Testis (tissue), 2 donors: ENCODE measurements at regions not wholly inside any gene's neighbourhood (a gene's known extent, or its start where the extent isn't known, plus 50 kb on each side); places are given as distances from the start of the nearest gene placed in this dataset.

ENCODE experiments used
- DNase-seq: peaks from one replicate; pipeline ENCODE4 v3.0.0-alpha.2; 2019
- H3K27ac ChIP-seq, 2 donors: fragments of 200-600 bp; sonication (generic); one replicate each; pipeline ENCODE4 v1.5.1; 2019
- H3K27me3 ChIP-seq: fragments of 200-600 bp; sonication (generic); one replicate; pipeline ENCODE4 v1.5.1; 2019
- H3K36me3 ChIP-seq: fragments of 200-600 bp; sonication (generic); one replicate; pipeline ENCODE4 v1.5.1; 2017; ENCODE audit warnings: low read depth; ENCODE audit errors: missing control alignments
- H3K4me1 ChIP-seq: fragments of 200-600 bp; sonication (generic); one replicate; pipeline ENCODE4 v1.5.1; 2019
- H3K4me3 ChIP-seq, 2 donors: fragments of 200-600 bp; sonication (generic); one replicate each; pipeline ENCODE4 v1.5.1; 2017 to 2019
- H3K9me3 ChIP-seq: fragments of 200-600 bp; sonication (generic); one replicate; pipeline ENCODE4 v1.5.1; 2017
- CTCF ChIP-seq, 3 experiments: fragments of 450-650 bp in 2 of 3; fragments of 200-600 bp in 1 of 3; sonication (generic) in 1 of 3; IDR thresholded peaks; one replicate each; pipeline ENCODE4 v1.5.1; 2016 to 2019; ENCODE audit warnings: antibody characterized with exemption in 3 of 3, mild to moderate bottlenecking in 2 of 3, moderate library complexity in 1 of 3
- POLR2A ChIP-seq: fragments of 450-650 bp; IDR thresholded peaks from one replicate; pipeline ENCODE4 v1.6.1; 2017; ENCODE audit warnings: antibody characterized with exemption, mild to moderate bottlenecking, moderate library complexity
- WGBS, 2 donors: methylation state at CpG; one replicate each; pipeline ENCODE4 v1.1.5; 2018; 5-methylcytosine and 5-hydroxymethylcytosine counted together
- intact Hi-C: fragments of 100-400 bp; cut with DNase I; formaldehyde crosslinking; loops from one replicate; pipeline ENCODE4 v1.15.1; 2023; ENCODE audit warnings: low total_unique reads

DNA sequence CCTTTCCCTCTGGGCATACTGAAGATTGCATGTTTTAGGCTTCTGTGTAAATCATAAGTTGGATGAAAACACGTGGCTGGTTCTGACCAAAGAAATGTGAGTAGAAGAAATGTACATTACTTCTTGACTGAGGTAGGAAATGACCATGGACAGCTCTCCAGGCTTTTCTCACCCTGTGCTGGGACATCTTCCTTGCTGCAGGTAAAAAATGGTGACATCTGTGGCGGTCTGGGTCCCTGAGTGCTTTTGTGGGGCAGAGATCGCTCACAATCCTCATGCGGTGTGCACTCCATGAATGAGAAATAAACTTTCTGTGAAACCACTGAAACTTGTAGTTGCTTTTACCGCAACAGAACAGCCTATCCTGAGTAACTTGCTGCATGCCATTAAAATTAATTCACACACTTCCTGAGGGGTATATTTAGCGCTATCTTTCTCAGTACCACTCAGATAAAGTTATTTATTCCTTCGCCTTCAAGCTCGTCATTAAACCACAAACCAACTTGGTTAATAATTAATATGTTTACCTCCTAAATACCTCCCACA, 730.4 kb downstream of the EFNA5 start:
- Histone ChIP-seq H3K27ac (no peak overlapping the region), H3K27me3 (no peaks in the 10 kb centered on the region), H3K9me3 (no peaks in the 10 kb centered on the region), H3K36me3 (no peaks in the 10 kb centered on the region), H3K4me1 (no peaks in the 10 kb centered on the region), H3K4me3 (no peak overlapping the region)
- TF ChIP-seq CTCF (IDR thresholded peaks at IDR 0.05) (no peak), POLR2A (no peak)
- intact Hi-C loops = no loop called here
- WGBS, 2 donors = 92% methylated on average over 8 of the region's 8 CpGs
- no peak for DNase-seq

GRCh38 chr5:106923409-106923808, 747.3 kb downstream of the EFNA5 start:
- Histone ChIP-seq H3K36me3 (no peaks in the 10 kb centered on the region), H3K27me3 (no peaks in the 10 kb centered on the region), H3K27ac (no peak overlapping the region), H3K4me1 (no peaks in the 10 kb centered on the region), H3K4me3 (no peak overlapping the region), H3K9me3 (no peaks in the 10 kb centered on the region)
- TF ChIP-seq CTCF (IDR thresholded peaks at IDR 0.05) = no peak
- TF ChIP-seq POLR2A = no peak
- intact Hi-C loops = no loop called here
- no peak for DNase-seq
- WGBS, 2 donors = 97 to 100% methylated on average over 1 of the region's 1 CpG

DNA sequence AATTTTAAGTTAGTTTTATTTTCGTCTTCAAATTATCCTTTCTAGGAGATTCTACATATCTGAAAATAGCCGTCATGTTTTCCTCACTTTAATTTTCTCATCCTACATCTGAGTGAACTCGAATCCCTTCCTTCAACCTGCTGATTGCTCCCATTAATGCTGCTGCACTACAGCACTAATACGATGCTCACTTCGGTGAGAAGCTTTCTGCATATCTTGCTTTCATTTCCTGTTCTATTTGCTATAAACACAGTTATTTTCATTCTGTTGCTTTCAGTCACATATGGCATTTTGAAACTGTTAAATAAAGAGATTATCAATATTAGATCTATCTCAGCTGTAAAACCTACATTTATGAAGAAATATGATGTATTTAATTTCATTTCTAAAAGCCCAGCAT, 749.2 kb downstream of the EFNA5 start:
- Histone ChIP-seq H3K27me3 (no peaks in the 10 kb centered on the region), H3K4me1 (no peaks in the 10 kb centered on the region), H3K4me3 (no peak overlapping the region), H3K9me3 (no peaks in the 10 kb centered on the region), H3K36me3 (no peaks in the 10 kb centered on the region), H3K27ac (no peak overlapping the region)
- WGBS, 2 donors = 64 to 77% methylated on average over 5 of the region's 5 CpGs
- intact Hi-C loops = no loop called here
- DNase-seq = no peak
- TF ChIP-seq CTCF (IDR thresholded peaks at IDR 0.05) (no peak), POLR2A (no peak)

GRCh38 chr5:106910486-106910885, 760.3 kb downstream of the EFNA5 start:
- no peaks in the 10 kb centered on the region for H3K9me3 ChIP-seq
- no peaks in the 10 kb centered on the region for H3K4me1 ChIP-seq
- TF ChIP-seq CTCF (IDR thresholded peaks at IDR 0.05) (no peak), POLR2A (no peak)
- no peak for DNase-seq
- intact Hi-C loops = no loop called here
- H3K4me3 ChIP-seq = no peak overlapping the region
- 95 to 96% methylated on average over 3 of the region's 3 CpGs for WGBS, 2 donors
- no peaks in the 10 kb centered on the region for H3K27me3 ChIP-seq
- no peak overlapping the region for H3K27ac ChIP-seq
- no peaks in the 10 kb centered on the region for H3K36me3 ChIP-seq

- no peaks in the 10 kb centered on the region for H3K27me3 ChIP-seq
- no peaks in the 10 kb centered on the region for H3K9me3 ChIP-seq
- no peak overlapping the region for H3K4me3 ChIP-seq
- TF ChIP-seq POLR2A (no peak), CTCF (IDR thresholded peaks at IDR 0.05) (no peak)
- no peak for DNase-seq
- no peak overlapping the region for H3K27ac ChIP-seq
- H3K4me1 ChIP-seq = no peaks in the 10 kb centered on the region
- intact Hi-C loops = no loop called here
- H3K36me3 ChIP-seq = no peaks in the 10 kb centered on the region
- WGBS, 2 donors = 92 to 100% methylated on average over 1 of the region's 1 CpG
Observed at GRCh38 chr5:106909716-106910115, 761.0 kb downstream of the EFNA5 start.
